GM18511 (cell line): ENCODE measurements at regions not wholly inside any gene's neighbourhood (a gene's known extent, or its start where the extent isn't known, plus 50 kb on each side); places are given as distances from the start of the nearest gene placed in this dataset.

ENCODE experiments used
- ATAC-seq: cut with Tn5 transposase; IDR thresholded peaks from one replicate; pipeline ENCODE4 v1.9.1; 2021; ENCODE audit warnings: mild to moderate bottlenecking, moderate library complexity; ENCODE audit not compliant: unreplicated experiment

DNA sequence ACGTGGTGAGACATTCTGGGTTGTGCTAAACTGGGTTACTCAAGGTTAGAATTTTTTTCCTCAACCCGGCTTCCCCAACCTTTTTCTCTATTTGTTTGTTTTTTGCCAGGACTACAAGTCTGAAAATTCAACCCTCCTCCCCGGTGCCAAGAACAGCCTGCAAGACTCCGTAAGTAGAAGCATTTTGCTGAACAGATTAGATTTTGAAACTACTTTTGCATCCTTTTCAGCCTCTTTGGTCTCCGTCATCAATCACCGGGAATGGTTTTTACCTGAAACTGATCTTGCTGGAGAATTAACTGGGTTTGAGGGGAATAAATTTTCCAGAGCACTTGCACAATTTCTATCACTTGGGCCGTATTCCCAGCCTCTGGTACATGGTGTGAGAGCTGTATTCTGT lies 501.2 kb upstream of the EEF2KMT start:
- no peak for ATAC-seq

GRCh38 chr16:5595849-5596248 lies 498.3 kb upstream of the EEF2KMT start:
- no peak for ATAC-seq

DNA sequence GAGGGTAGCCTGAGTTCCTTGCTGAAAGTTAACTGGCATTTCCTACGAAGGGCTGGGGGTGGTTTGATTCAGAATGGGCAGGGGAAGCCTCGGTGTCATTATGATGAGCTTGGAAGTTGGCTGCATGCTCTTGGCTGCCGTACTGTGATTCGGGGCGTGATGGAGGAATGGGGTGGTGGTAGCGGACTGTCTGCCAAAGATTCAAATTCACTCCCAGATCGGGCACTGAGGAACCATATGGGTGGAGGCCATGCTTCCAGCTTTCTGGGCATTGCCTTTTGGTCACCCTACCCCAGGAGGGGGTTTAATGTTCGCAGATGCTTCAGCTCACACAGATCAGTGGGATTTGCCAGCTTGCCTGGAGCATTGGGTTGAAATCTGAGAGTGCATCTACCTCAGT lies 492.8 kb upstream of the EEF2KMT start:
- no peak for ATAC-seq

DNA sequence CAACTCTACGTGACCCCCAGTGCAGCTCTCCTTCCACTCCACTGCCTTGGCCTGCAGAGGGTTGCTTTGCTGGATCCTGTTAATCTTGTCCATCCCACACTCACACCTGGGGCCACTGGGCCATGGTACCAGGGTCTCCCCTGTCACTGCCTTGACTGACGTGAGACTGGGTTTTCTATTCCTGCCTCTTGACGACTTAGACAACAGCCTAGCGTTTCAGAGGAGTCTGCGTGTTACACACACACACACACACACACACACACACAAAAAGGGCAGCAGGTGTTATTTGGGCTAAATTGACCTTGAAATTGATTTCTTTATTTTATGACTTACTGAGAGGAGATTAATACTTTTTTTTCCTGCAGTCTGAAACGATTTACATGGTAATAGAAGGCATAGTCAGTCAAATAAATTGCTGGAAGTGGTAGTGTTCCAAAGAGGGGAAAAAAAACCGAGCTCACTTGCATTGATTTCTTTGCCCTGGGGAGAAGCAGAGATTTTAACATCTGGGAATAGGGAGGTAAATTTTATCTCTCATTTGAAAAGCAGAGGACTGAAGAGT lies 492.3 kb upstream of the EEF2KMT start:
- no peak for ATAC-seq

- ATAC-seq, result no peak
These were observed 486.5 kb upstream of the EEF2KMT start for GRCh38 chr16:5584109-5584508.

GRCh38 chr16:5582529-5582928 lies 484.9 kb upstream of the EEF2KMT start:
- ATAC-seq, result no peak

- no peak for ATAC-seq
These were observed 484.3 kb upstream of the EEF2KMT start for GRCh38 chr16:5581908-5582307.

DNA sequence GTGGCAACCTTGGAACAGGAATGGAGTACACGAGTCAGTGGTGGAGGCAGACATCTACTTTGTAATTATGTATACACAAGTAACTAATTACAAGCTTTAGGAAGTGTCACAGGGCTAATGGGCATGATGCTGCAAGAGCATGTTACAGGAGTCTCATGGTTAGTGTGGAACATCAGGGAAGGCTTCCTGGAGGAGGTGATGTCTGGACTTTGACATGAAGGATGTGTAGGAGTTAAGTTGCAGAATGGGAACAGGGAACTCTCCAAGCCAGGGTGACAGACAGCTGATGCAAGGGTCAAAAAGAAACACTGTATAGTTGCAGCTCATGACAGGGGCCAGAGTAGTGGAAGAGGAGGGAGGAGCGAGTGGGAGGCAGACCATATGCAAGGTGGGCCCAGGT lies 483.8 kb upstream of the EEF2KMT start:
- no peak for ATAC-seq

DNA sequence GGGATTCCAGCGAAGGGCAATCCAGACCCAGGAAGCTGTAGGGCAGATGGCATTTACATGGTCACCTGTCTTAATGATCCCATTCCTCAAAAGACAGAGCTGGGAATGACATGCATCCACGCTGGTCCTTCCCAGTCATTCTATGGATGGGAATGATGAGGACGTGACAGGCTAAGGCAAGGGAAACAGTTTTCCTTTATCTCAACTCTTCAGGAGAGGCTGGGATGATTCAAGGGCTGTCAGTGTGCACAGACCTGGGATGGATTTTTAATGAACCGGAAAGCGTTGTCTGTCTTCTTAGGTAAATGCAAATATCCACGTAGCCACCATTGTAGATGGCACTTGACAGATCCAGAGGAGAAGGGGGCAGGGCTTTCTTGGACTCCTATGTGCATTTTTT lies 483.2 kb upstream of the EEF2KMT start:
- ATAC-seq, result no peak

DNA sequence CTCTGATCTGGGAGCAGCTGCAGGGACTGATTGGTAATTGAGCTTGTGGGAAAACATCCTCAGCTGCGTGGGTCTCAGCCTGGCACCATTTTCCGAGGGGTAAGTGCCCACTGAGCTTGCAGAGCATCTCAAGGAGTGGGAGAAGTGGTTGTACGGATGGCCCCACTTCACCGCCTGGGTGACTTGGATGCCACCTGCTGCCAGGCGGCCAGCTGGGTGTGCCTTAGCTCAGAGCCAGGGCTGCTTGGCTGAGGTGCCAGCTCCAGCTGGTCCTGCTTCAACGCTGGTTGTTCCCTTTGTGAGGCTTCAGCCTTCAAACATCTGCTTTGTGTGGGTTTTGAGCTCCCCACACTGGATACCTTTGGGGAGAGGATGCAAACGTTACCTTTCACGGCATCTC lies 482.7 kb upstream of the EEF2KMT start:
- no peak for ATAC-seq

GRCh38 chr16:5578980-5579379 lies 481.4 kb upstream of the EEF2KMT start:
- no peak for ATAC-seq

- no peak for ATAC-seq
These were observed 479.9 kb upstream of the EEF2KMT start for GRCh38 chr16:5577463-5577862.

DNA sequence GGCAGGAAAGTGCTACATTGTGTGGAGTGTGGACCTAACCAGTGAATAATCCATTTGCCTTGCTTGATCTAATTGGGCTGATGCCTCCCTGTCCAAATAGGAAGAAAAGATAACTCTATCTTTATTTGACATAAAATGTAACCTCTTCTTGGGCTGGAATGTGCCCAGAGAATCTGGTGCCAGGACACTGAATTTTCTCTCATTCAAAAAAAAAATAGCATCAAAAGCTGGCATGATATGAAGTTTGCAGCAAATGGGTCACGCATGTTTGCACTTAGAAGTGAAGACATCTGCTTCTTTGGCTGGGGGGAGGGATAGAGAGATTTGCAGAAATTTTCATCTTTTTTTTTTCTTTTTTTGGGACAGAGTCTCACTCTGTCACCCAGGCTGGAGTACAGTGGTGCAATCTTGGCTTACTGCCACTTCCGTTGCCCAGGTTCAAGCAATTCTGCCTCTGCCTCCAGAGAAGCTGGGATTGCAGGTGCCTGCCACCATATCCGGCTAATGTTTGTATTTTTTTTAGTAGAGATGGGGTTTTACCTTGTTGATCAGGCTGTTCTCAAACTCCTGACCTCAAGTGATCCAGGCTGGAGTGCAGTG lies 478.2 kb upstream of the EEF2KMT start:
- ATAC-seq, result no peak

DNA sequence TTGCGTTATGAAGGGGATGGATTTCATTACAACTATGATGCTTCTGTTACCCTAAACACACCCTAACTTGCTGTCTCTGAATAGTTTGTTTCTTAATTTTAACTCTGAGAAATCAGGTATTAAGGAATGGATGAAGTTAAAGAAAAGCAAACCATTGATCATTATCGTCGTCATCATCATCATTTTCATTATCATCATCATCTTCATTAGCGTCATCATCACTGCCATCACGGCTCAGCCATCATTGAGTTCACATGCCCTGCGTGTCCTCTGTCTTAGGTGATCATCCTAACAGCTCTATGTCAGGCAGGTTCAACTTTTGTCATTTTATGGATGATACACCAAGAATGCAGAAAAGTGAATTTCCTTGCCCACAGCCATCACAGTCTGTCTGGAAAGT lies 477.5 kb upstream of the EEF2KMT start:
- no peak for ATAC-seq

- no peak for ATAC-seq
These were observed 474.5 kb upstream of the EEF2KMT start for GRCh38 chr16:5572056-5572455.

DNA sequence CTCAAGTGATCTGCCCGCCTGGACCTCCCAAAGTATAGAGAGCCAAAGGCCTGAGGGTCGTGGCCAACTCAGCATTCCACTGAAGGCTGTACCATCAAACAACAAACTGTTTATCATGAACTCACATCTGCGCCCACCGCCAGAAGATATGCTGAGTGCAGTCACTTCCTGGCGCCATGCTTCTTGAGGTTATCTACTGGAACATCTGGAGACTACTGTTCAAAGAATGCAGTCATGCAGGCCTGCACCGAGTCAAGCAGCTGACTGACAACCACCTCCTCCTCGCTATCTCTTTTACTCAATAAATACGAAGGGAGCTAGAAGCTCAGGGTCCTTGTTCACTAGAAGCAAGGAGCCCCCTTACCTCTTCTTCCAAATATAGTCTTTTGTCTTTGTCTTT lies 473.9 kb upstream of the EEF2KMT start:
- ATAC-seq, result no peak

GRCh38 chr16:5561800-5562199 lies 464.2 kb upstream of the EEF2KMT start:
- ATAC-seq, result no peak

GRCh38 chr16:5560084-5560483 lies 462.5 kb upstream of the EEF2KMT start:
- ATAC-seq, result no peak

- no peak for ATAC-seq
These were observed 460.4 kb upstream of the EEF2KMT start for GRCh38 chr16:5557966-5558365.

DNA sequence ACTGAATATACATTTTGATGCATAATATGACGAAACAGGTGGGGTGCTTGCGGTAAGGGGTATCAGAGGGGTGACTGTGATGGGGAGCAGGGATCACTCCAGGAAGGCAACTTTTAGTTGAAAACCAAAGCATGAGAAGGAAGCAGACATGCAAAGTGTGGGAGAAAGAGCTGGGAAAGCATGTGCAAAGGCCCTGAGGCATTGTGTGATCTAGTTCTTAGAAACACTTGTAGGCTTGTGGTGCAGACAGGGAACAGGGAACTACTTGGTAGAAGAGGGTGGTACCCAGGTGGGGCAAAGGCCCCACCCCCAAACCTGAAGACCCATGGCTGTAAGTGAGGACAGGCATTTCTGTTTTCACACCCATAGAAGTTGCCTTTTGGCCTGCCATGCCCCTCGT lies 459.9 kb upstream of the EEF2KMT start:
- no peak for ATAC-seq

- ATAC-seq, result no peak
These were observed 458.7 kb upstream of the EEF2KMT start for GRCh38 chr16:5556158-5556810.

GRCh38 chr16:5551909-5552308 lies 454.3 kb upstream of the EEF2KMT start:
- no peak for ATAC-seq

GRCh38 chr16:5549802-5550201 lies 452.2 kb upstream of the EEF2KMT start:
- ATAC-seq, result no peak
